HG02759 (cell line): ENCODE measurements at regions not wholly inside any gene's neighbourhood (a gene's known extent, or its start where the extent isn't known, plus 50 kb on each side); places are given as distances from the start of the nearest gene placed in this dataset.

Source experiments
- ATAC-seq: cut with Tn5 transposase; IDR thresholded peaks from one replicate; pipeline ENCODE4 v1.9.1; 2021; ENCODE audit warnings: mild to moderate bottlenecking, moderate library complexity; ENCODE audit not compliant: unreplicated experiment

DNA sequence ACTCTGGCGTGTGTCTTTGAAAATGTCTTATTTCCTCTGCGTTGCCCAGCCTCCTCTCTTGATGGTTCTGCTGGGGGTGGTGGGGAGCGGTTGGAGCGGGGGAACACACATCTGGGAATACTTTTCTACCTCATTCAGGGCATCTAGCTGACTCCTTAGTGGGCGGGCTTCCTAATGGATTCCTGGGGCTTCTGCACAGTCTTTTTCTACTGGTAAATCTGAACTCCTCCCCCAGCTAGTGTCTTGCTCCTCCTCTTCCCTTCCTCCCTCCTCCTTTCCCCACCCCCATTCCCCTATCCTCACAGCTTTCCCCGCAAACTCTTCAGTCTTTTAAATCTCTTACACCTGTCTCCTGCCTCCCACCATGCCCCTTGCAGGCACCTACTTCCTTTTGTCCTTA, 74.4 kb downstream of the PRL start:
- ATAC-seq = no peak

DNA sequence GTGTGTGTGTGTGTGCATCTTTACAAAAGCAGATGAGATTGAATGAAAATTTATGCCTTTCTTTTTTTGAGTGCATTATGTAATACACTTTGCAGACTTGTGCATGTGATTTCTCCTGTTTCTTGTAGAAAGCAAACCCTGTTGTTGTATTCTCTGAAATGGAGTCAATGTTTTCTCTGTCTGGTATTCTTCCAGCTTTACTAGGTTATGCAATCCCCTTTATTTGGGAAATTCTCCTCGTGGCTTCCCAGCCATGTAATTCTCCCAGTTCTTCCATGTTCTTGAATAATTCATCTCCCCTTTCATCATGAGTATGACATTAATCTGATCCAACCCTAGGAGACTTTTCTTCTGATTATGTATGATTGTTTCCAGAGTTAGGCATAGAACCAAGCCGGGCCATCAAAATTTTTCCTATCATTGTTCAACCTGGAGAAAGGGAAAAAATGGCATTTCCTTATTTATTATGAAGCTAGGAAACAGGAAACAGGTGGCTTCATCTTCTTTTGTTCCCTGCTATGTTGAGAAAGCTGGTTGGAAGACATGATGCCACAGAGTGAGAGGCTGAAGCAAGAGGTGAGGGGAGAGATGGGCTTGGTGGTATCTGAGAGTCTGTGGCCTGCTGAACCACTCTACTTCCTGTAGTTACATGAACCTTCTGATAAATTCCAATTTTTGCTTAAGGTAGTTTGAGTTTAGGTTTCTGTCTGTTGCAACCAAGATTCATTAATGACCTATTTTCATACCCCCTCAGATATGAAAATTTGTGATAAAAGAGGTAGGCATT, 68.8 kb downstream of the PRL start:
- ATAC-seq = no peak

DNA sequence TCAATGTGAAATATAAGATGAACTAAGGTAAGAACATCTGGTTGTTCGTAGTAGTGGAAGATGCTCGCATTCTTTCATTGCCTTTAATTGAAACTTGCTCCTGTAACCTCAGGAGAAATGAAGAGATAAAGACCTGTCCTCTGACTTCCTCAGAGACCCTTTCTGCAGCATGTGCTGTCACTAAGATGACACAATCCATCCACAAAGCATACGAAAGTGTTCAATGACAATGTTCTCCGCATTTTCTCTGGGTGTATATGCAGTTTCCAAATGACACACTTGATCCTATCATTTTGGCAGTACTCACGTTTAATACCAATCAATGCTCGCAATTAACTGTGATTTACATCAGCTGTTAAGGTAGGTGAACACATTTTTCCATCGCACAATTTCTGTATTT, 65.8 kb downstream of the PRL start:
- ATAC-seq = no peak

DNA sequence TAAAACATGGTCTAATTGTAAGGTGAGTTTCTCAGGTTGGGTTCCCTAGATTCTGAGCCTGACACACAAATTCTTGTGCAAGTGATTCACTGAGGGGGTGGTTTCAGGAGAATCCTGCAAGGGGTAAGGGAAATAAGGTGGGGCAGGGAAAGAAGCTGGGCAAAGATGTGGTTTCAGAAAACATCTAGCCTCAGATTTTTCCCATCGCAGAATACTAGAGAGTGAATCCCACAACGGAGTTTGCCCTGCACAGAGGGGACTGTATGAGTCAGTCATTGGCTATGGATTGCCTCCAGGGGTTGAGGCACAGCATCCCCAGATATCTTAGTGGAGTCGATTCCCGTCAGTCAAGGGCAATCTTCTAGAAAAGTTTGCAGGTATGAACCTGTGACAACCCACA, 65.2 kb downstream of the PRL start:
- ATAC-seq = no peak

DNA sequence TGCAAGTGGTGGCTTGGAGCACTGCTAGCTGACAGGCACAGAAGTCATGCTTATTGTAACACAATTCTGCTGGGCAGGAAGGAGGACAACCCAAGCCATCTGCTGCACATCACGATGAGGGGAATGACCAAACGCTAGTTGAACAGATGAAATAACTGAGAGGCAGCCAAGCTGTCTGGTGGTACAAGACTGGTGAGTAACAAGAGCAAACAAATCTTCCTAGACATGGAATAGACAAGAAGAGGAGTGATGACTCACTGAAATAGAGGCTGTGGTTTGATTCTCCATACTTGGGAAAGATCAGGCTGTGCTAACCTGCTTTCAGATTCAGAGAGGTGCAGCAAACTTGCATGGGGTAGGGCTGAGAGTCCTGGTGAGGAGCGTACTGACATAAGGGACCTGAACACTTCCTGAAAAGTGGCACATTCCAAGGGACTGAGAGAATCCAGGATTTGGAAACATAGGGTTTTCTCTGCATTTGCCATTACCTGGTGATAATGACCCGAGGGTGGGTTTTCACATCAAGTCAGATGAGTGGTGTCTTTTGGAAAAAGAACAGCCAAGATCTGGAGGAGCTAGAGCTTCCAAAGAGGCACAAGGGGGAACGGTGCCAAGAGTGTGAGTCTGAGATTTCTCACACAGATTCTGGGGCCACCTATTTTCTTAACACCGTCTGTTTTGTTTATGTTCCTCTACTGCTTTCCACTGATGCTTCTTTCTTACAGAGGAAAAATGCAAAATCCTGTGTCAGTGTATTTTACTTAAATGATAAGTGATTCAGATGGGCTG, 60.0 kb downstream of the PRL start:
- no peak for ATAC-seq
